Testis (tissue), 2 donors: ENCODE measurements at regions not wholly inside any gene's neighbourhood (a gene's known extent, or its start where the extent isn't known, plus 50 kb on each side); places are given as distances from the start of the nearest gene placed in this dataset.

Source experiments
- DNase-seq: peaks from one replicate; pipeline ENCODE4 v3.0.0-alpha.2; 2019
- H3K27ac ChIP-seq, 2 donors: fragments of 200-600 bp; sonication (generic); one replicate each; pipeline ENCODE4 v1.5.1; 2019
- H3K27me3 ChIP-seq: fragments of 200-600 bp; sonication (generic); one replicate; pipeline ENCODE4 v1.5.1; 2019
- H3K36me3 ChIP-seq: fragments of 200-600 bp; sonication (generic); one replicate; pipeline ENCODE4 v1.5.1; 2017; ENCODE audit warnings: low read depth; ENCODE audit errors: missing control alignments
- H3K4me1 ChIP-seq: fragments of 200-600 bp; sonication (generic); one replicate; pipeline ENCODE4 v1.5.1; 2019
- H3K4me3 ChIP-seq, 2 donors: fragments of 200-600 bp; sonication (generic); one replicate each; pipeline ENCODE4 v1.5.1; 2017 to 2019
- H3K9me3 ChIP-seq: fragments of 200-600 bp; sonication (generic); one replicate; pipeline ENCODE4 v1.5.1; 2017
- POLR2A ChIP-seq: fragments of 450-650 bp; IDR thresholded peaks from one replicate; pipeline ENCODE4 v1.6.1; 2017; ENCODE audit warnings: antibody characterized with exemption, mild to moderate bottlenecking, moderate library complexity
- WGBS, 2 donors: methylation state at CpG; one replicate each; pipeline ENCODE4 v1.1.5; 2018; 5-methylcytosine and 5-hydroxymethylcytosine counted together
- intact Hi-C: fragments of 100-400 bp; cut with DNase I; formaldehyde crosslinking; loops from one replicate; pipeline ENCODE4 v1.15.1; 2023; ENCODE audit warnings: low total_unique reads
- TF ChIP-seq, protein P1 (sequence below), 3 experiments: fragments of 450-650 bp in 2 of 3; fragments of 200-600 bp in 1 of 3; sonication (generic) in 1 of 3; IDR thresholded peaks; one replicate each; pipeline ENCODE4 v1.5.1; 2016 to 2019; ENCODE audit warnings: antibody characterized with exemption in 3 of 3, mild to moderate bottlenecking in 2 of 3, moderate library complexity in 1 of 3

DNA sequence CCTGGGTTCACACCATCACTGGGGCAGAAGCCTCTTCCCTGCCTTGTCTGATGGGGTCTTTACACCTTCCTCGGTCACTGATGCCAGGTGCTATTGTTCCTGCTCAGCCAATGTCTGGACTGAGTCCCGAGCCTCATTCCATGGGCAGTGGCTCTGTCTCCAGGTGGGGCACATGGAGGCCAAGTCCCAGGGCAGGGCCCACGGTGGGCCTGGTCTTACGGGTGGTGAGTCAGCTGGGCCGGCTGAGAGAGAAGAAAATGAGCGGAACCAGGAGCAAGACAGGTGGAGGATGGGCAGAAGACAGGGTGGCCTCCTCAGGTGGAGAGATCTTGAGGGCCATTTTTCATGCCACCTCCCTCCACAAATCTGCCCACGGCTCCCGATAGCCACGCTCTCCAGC lies 131.7 kb upstream of the FAM20C start:
- Histone ChIP-seq H3K4me3 (no peak overlapping the region), H3K27ac (no peak overlapping the region), H3K4me1 (peaks cover 9% of the 10 kb centered on the region), H3K27me3 (no peaks in the 10 kb centered on the region), H3K36me3 (no peaks in the 10 kb centered on the region), H3K9me3 (no peaks in the 10 kb centered on the region)
- TF ChIP-seq, protein P1, sequence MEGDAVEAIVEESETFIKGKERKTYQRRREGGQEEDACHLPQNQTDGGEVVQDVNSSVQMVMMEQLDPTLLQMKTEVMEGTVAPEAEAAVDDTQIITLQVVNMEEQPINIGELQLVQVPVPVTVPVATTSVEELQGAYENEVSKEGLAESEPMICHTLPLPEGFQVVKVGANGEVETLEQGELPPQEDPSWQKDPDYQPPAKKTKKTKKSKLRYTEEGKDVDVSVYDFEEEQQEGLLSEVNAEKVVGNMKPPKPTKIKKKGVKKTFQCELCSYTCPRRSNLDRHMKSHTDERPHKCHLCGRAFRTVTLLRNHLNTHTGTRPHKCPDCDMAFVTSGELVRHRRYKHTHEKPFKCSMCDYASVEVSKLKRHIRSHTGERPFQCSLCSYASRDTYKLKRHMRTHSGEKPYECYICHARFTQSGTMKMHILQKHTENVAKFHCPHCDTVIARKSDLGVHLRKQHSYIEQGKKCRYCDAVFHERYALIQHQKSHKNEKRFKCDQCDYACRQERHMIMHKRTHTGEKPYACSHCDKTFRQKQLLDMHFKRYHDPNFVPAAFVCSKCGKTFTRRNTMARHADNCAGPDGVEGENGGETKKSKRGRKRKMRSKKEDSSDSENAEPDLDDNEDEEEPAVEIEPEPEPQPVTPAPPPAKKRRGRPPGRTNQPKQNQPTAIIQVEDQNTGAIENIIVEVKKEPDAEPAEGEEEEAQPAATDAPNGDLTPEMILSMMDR (IDR thresholded peaks at IDR 0.05), result no peak
- no peak for TF ChIP-seq POLR2A
- DNase-seq, result no peak
- WGBS, 2 donors, result 80 to 97% methylated on average over 3 to 9 of the region's 9 CpGs
- intact Hi-C loops, result no loop called here

- no peaks in the 10 kb centered on the region for H3K27me3 ChIP-seq
- DNase-seq, result no peak
- H3K36me3 ChIP-seq, result no peaks in the 10 kb centered on the region
- no peaks in the 10 kb centered on the region for H3K9me3 ChIP-seq
- TF ChIP-seq POLR2A, result no peak
- TF ChIP-seq, protein P1 (IDR thresholded peaks at IDR 0.05), result no peak
- 79 to 88% methylated on average over 9 of the region's 9 CpGs for WGBS, 2 donors
- H3K4me1 ChIP-seq, result peaks cover 9% of the 10 kb centered on the region
- intact Hi-C loops, result no loop called here
- H3K27ac ChIP-seq, result no peak overlapping the region
- no peak overlapping the region for H3K4me3 ChIP-seq
These were observed 131.3 kb upstream of the FAM20C start for GRCh38 chr7:61111-61510.

- H3K27me3 ChIP-seq, result no peaks in the 10 kb centered on the region
- no peak overlapping the region for H3K4me3 ChIP-seq
- intact Hi-C loops, result no loop called here
- 84 to 89% methylated on average over 17 to 18 of the region's 18 CpGs for WGBS, 2 donors
- no peak for TF ChIP-seq POLR2A
- TF ChIP-seq, protein P1 (IDR thresholded peaks at IDR 0.05), result no peak
- H3K9me3 ChIP-seq, result no peaks in the 10 kb centered on the region
- H3K27ac ChIP-seq, result no peak overlapping the region
- DNase-seq, result no peak
- no peaks in the 10 kb centered on the region for H3K36me3 ChIP-seq
- peaks cover 9% of the 10 kb centered on the region for H3K4me1 ChIP-seq
These were observed 130.6 kb upstream of the FAM20C start for GRCh38 chr7:61576-62360.

- H3K9me3 ChIP-seq, result no peaks in the 10 kb centered on the region
- WGBS, 2 donors, result 90 to 94% methylated on average over 14 to 26 of the region's 26 CpGs
- no peak overlapping the region for H3K4me3 ChIP-seq
- H3K27ac ChIP-seq, result no peak overlapping the region
- no peak for DNase-seq
- H3K4me1 ChIP-seq, result peaks cover 4% of the 10 kb centered on the region
- no peaks in the 10 kb centered on the region for H3K27me3 ChIP-seq
- intact Hi-C loops, result no loop called here
- TF ChIP-seq, protein P1 (IDR thresholded peaks at IDR 0.05), result no peak
- TF ChIP-seq POLR2A, result no peak
- H3K36me3 ChIP-seq, result no peaks in the 10 kb centered on the region
These were observed 129.8 kb upstream of the FAM20C start for GRCh38 chr7:62361-63116.
